GM13976 (cell line): ENCODE measurements at regions not wholly inside any gene's neighbourhood (a gene's known extent, or its start where the extent isn't known, plus 50 kb on each side); places are given as distances from the start of the nearest gene placed in this dataset.

Experiments
- DNase-seq: peaks from one replicate; pipeline ENCODE4 v3.0.0; 2012; ENCODE audit warnings: low spot score
- in situ Hi-C: fragments of 300-500 bp; cut with MboI; formaldehyde crosslinking; loops from one replicate; pipeline ENCODE4 v1.12.0; 2022; ENCODE audit warnings: low sequenced_read_pairs, mixed read lengths, inconsistent platforms; ENCODE audit not compliant: unreplicated experiment
- TF ChIP-seq, protein P1 (sequence below): IDR thresholded peaks from 2 replicates; pipeline ENCODE4 v1.5.1; 2012; ENCODE audit warnings: borderline replicate concordance, mild to moderate bottlenecking; ENCODE audit not compliant: insufficient read depth; ENCODE audit errors: extremely low read depth, missing control alignments, control extremely low read depth

DNA sequence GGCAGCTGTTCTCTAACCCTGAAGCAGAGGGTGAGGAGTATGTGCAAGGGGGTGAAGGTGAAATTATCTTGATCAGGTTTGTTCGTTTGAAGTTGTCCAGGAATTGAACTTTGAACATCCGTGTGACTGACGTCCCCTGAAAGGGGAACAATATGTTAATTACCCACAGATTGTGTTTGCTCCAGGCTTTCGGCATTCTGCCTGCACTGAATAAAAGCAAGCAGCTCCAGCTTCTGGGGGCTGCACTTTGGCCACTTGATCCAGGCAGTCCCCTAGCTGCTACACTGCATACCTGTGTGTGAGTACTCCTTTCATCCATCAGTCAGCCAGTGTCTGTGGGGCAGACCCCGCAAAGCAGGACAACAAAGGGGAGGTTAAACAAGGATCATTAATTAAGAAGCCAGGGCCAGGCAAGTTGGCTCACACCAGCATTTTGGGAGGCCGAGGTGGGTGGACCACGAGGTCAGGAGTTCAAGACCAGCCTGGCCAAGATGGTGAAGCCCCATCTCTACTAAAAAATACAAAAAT is 104.8 kb upstream of the BTN3A2 start:
- in situ Hi-C loops, result no loop called here
- DNase-seq, result no peak
- TF ChIP-seq, protein P1, sequence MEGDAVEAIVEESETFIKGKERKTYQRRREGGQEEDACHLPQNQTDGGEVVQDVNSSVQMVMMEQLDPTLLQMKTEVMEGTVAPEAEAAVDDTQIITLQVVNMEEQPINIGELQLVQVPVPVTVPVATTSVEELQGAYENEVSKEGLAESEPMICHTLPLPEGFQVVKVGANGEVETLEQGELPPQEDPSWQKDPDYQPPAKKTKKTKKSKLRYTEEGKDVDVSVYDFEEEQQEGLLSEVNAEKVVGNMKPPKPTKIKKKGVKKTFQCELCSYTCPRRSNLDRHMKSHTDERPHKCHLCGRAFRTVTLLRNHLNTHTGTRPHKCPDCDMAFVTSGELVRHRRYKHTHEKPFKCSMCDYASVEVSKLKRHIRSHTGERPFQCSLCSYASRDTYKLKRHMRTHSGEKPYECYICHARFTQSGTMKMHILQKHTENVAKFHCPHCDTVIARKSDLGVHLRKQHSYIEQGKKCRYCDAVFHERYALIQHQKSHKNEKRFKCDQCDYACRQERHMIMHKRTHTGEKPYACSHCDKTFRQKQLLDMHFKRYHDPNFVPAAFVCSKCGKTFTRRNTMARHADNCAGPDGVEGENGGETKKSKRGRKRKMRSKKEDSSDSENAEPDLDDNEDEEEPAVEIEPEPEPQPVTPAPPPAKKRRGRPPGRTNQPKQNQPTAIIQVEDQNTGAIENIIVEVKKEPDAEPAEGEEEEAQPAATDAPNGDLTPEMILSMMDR, result no peak

DNA sequence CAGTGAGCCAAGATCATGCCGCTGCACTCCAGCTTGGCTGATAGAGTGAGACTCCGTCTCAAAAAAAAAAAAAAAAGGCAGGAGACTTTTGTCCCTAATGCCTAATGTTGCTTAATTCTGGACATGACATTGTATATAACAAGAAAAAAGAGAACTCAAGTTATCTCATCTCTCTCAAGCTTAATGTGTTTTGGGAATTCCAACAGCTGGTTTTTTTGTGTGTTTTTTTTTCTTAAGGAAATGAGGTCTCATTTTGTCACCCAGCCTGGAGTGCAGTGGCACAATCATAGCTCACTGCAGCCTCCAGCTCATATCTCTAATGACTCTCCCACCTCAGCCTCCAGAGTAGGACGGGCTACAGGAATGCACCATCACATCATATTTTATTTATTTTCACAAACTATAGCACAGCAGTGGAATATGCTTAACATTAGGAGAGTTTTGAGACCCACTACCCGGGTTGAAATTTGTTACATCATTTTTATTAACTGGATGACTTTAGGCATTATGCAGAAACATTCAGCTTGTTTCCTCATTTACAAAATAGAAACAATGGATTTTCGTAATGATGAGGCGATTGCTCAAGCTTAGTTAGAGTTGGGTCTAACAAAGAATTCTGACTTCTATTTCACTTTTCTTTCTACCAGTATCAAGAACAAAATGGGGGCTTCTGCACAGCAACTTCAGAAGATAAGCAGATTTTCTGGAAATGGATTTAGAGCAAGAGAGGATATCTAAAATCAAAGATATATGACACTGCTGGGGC is 104.1 kb upstream of the BTN3A2 start:
- in situ Hi-C loops, result no loop called here
- DNase-seq, result no peak
- TF ChIP-seq, protein P1, result no peak

DNA sequence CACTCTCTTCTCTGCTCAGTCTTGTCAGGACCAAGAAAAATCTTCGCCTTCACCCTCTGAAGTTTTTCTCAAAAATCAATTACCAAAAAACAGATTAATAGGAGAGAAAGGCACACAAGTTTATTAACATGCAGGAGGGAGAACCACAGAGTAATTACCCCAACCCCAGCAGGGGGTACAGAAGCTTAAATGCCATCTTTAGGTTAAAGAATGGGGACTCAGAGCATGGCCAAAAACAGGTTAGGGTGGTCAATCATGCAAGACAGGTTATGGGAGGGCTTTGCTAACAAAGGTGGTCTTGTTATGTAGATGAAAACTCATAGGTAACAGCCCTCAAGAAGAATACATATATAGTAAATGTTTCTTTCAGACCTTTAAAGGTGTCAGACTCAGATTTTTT is 100.5 kb upstream of the BTN3A2 start:
- no peak for DNase-seq
- in situ Hi-C loops, result no loop called here
- TF ChIP-seq, protein P1, result no peak

DNA sequence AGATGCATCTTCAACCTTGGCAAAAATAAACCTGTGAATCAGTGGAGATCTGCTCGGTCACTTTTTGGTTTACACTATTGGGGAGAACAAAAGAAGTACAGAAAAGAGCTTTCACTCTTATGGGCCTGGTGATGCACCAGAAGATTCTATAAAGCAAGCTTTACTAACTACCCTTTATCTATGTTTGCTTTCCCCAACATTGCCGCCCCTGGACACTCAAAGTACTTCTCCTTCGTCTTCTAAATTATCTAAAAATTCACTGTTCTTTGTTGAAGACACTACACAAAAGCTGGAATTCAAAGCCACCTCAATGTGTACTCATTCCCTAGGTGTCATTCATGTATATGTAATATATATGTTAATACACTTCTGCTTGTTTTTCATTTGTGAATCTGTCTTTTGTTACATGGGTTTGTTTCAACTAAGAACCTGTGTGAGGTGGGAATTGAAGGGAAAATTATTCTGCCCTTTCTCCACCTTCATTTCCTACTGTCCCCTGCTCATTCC is 97.9 kb upstream of the BTN3A2 start:
- in situ Hi-C loops, result no loop called here
- TF ChIP-seq, protein P1, result no peak
- DNase-seq, result no peak

DNA sequence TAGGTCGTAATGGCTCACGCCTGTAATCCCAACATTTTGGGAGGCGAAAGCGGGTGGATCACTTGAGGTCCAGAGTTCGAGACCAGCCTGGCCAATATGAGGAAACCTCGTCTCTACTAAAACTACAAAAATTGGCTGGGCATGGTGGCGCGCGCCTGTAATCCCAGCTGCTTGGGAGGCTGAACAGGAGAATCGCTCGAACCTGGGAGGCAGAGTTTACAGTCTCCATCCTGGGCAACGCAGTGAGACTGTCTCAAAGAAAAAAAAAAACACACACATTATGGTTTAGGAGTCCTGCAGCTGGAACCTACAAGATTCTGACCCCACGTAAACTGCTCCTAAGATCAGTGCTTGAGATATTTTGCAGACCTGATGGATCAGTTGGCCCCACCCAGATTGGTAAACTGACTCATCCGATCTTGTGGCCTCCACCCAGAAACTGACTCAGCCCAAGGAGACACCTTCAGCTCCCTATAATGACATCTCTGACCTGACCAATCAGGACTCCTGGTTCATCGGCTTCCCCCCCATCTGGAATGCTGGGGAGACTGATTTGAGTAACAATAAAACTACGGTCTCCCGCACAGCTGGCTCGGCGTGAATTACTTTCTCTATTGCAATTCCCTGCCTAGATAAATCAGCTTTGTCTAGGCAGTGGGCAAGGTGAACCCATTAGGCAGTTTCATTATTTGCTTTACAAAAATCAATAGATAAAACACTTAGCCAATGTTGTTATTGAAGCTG is 96.2 kb upstream of the BTN3A2 start:
- no peak for DNase-seq
- TF ChIP-seq, protein P1, result no peak
- in situ Hi-C loops, result no loop called here

DNA sequence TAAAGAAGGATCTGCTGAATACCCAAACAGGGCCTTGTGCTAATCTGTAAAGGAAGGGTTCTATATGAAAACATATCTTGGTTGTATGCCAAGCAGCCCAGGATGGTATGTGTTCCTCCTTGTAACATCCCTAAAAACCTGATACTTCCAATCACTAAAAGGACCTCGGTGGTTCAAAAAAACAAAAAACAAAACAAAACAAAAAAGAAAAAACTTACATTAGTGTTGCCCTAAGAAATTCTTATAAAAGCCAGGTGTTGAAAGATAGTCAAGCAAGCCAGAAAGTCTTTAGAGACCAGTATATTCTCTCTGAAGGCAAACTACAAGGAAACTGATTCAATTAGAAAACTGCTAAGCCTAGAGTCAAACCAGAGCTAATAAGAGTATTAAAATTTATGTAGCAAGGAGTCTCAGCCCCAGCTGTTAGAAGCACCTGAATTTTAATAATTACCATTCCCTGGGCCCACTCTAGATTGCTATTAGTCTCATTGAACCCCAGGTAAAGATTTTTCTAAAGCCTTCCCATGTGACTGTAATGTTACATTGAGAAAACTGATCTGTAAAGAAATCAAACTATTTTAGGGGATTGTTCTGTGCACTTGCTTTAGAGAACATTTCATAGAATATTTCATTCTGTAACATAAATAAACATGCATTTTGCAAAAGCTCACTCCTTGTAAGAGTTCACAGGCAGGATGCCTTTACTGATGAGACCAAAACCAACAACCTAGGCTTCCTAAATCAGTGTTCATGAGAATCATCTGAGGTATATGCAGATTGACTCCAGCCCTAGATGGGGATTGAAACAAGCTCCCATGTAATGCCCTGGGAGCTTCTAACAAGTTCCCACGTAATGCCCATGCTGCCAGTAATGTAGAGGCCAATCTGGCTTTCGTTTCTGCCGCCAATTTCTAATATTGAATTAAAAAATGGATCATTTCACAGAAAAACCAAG is 95.2 kb upstream of the BTN3A2 start:
- in situ Hi-C loops, result no loop called here
- TF ChIP-seq, protein P1, result no peak
- DNase-seq, result no peak
